Stomach (tissue), 4 donors: ENCODE measurements at regions not wholly inside any gene's neighbourhood (a gene's known extent, or its start where the extent isn't known, plus 50 kb on each side); places are given as distances from the start of the nearest gene placed in this dataset.

Experiments used
- EP300 ChIP-seq: sonication (generic); formaldehyde crosslinking; IDR thresholded peaks from one replicate; pipeline ENCODE4 v1.6.1; 2017; ENCODE audit warnings: antibody characterized with exemption
- POLR2A ChIP-seq, 4 donors: fragments of 450-650 bp; IDR thresholded peaks; one replicate each; pipeline ENCODE4 v1.6.1; 2016; ENCODE audit warnings: antibody characterized with exemption in 4 of 4, control low read depth in 2 of 4, mild to moderate bottlenecking in 1 of 4, moderate library complexity in 1 of 4
- TF ChIP-seq, protein P1 (sequence below), 7 experiments: fragments of 450-650 bp in 4 of 7; fragments of 200-600 bp in 3 of 7; sonication (generic) in 3 of 7; IDR thresholded peaks; one replicate each; pipeline ENCODE4 v1.5.1; 2016 to 2019; ENCODE audit warnings: antibody characterized with exemption in 7 of 7, control low read depth in 2 of 7, mild to moderate bottlenecking in 1 of 7

DNA sequence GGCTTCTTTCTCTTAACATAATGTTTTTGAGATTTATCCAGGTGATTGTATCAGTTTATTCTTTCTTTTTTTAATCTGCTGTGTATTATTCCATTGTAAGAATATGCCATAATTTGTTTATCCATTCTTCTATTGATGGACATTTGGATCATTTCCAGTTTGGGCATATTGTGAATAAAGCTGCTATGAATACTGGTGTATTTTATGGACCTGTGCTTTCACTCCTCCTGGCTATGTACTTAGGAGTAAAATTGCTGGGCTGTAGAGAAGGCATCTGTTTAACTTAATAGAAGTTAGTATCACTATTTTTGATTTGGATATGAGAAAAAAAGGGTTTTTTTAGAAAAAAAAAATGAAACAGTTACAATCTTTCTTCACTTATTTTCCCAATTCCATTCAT lies 50.0 kb upstream of the FAM9C start:
- TF ChIP-seq, protein P1, sequence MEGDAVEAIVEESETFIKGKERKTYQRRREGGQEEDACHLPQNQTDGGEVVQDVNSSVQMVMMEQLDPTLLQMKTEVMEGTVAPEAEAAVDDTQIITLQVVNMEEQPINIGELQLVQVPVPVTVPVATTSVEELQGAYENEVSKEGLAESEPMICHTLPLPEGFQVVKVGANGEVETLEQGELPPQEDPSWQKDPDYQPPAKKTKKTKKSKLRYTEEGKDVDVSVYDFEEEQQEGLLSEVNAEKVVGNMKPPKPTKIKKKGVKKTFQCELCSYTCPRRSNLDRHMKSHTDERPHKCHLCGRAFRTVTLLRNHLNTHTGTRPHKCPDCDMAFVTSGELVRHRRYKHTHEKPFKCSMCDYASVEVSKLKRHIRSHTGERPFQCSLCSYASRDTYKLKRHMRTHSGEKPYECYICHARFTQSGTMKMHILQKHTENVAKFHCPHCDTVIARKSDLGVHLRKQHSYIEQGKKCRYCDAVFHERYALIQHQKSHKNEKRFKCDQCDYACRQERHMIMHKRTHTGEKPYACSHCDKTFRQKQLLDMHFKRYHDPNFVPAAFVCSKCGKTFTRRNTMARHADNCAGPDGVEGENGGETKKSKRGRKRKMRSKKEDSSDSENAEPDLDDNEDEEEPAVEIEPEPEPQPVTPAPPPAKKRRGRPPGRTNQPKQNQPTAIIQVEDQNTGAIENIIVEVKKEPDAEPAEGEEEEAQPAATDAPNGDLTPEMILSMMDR (IDR thresholded peaks at IDR 0.05): no peak
- TF ChIP-seq POLR2A (IDR thresholded peaks at IDR 0.05): no peak
- TF ChIP-seq EP300: no peak
